ENCODE measurements at regions not wholly inside any gene's neighbourhood (a gene's known extent, or its start where the extent isn't known, plus 50 kb on each side); places are given as distances from the start of the nearest gene placed in this dataset.
"Not testable (repeated sequence)": the region's sequence is repeated elsewhere in the genome, so short reads cannot be mapped to it uniquely, and the experiment has no call there.

GRCh38 chr6:154938221-154938580 is 56.9 kb upstream of the TIAM2 start:
- Histone ChIP-seq H3K4me3 (ENCODE audit: low read length) (no peak overlapping the region), H3K27me3 (ENCODE audit: control insufficient read depth, insufficient read depth, low read length) (no peaks in the 10 kb centered on the region), H3K27ac (ENCODE audit: low read length) (no peak overlapping the region), H3K9me3 (ENCODE audit: control insufficient read depth, insufficient read depth, low read length) (no peaks in the 10 kb centered on the region), H3K4me1 (ENCODE audit: control insufficient read depth, insufficient read depth, low read length) (peaks cover 5% of the 10 kb centered on the region), H3K36me3 (ENCODE audit: control insufficient read depth, insufficient read depth, low read length) (no peaks in the 10 kb centered on the region)
- 91% methylated on average over 9 of the region's 9 CpGs for WGBS (ENCODE audit: insufficient coverage)
- no peak for ATAC-seq
- intact Hi-C loops (cut with micrococcal nuclease), result no loop called here
- no peaks in the 10 kb centered on the region for H3K9me3 Mint-ChIP-seq
- no peaks in the 10 kb centered on the region for H3K27me3 Mint-ChIP-seq (ENCODE audit: low read depth in 2 of 2)
- DNase-seq, result no peak
- no peaks in the 10 kb centered on the region for H3K36me3 Mint-ChIP-seq
- H3K4me1 Mint-ChIP-seq, result peaks cover 7 to 9% of the 10 kb centered on the region in 2 donors
- H3K27ac Mint-ChIP-seq, result no peak overlapping the region
- no peak overlapping the region for H3K4me3 Mint-ChIP-seq
- no peak for TF ChIP-seq CTCF (IDR thresholded peaks at IDR 0.05)

- H3K9me3 Mint-ChIP-seq; H3K27ac ChIP-seq (ENCODE audit: low read length); H3K4me3 ChIP-seq (ENCODE audit: low read length); H3K36me3 ChIP-seq (ENCODE audit: control insufficient read depth, insufficient read depth, low read length); H3K27me3 ChIP-seq (ENCODE audit: control insufficient read depth, insufficient read depth, low read length); H3K27me3 Mint-ChIP-seq (ENCODE audit: low read depth in 2 of 2); H3K4me1 Mint-ChIP-seq; DNase-seq; intact Hi-C loops (cut with micrococcal nuclease); H3K36me3 Mint-ChIP-seq; H3K9me3 ChIP-seq (ENCODE audit: control insufficient read depth, insufficient read depth, low read length); H3K4me3 Mint-ChIP-seq; H3K4me1 ChIP-seq (ENCODE audit: control insufficient read depth, insufficient read depth, low read length); H3K27ac Mint-ChIP-seq; ATAC-seq: not testable (repeated sequence)
- WGBS (ENCODE audit: insufficient coverage), result 97% methylated on average over 13 of the region's 16 CpGs
Observed at GRCh38 chr6:154938727-154939285, 56.3 kb upstream of the TIAM2 start.

GRCh38 chr6:154942770-154943169 is 52.3 kb upstream of the TIAM2 start:
- peaks cover 5% of the 10 kb centered on the region for H3K4me1 ChIP-seq (ENCODE audit: control insufficient read depth, insufficient read depth, low read length)
- Mint-ChIP-seq H3K4me1 (peaks cover 7 to 17% of the 10 kb centered on the region in 2 donors), H3K36me3 (peaks cover 7% of the 10 kb centered on the region), H3K27ac (no peak overlapping the region), H3K4me3 (no peak overlapping the region), H3K27me3 (ENCODE audit: low read depth in 2 of 2) (no peaks in the 10 kb centered on the region), H3K9me3 (no peaks in the 10 kb centered on the region)
- H3K27ac ChIP-seq (ENCODE audit: low read length), result no peak overlapping the region
- no peak overlapping the region for H3K4me3 ChIP-seq (ENCODE audit: low read length)
- WGBS (ENCODE audit: insufficient coverage), result 100% methylated on average over 2 of the region's 2 CpGs
- TF ChIP-seq CTCF (IDR thresholded peaks at IDR 0.05), result no peak
- no peaks in the 10 kb centered on the region for H3K9me3 ChIP-seq (ENCODE audit: control insufficient read depth, insufficient read depth, low read length)
- intact Hi-C loops (cut with micrococcal nuclease), result no loop called here
- H3K36me3 ChIP-seq (ENCODE audit: control insufficient read depth, insufficient read depth, low read length), result no peaks in the 10 kb centered on the region
- ATAC-seq, result no peak
- no peak for DNase-seq
- no peaks in the 10 kb centered on the region for H3K27me3 ChIP-seq (ENCODE audit: control insufficient read depth, insufficient read depth, low read length)

- no peaks in the 10 kb centered on the region for H3K9me3 Mint-ChIP-seq
- Histone ChIP-seq H3K36me3 (ENCODE audit: control insufficient read depth, insufficient read depth, low read length) (no peaks in the 10 kb centered on the region), H3K4me3 (ENCODE audit: low read length) (no peak overlapping the region), H3K9me3 (ENCODE audit: control insufficient read depth, insufficient read depth, low read length) (no peaks in the 10 kb centered on the region), H3K27ac (ENCODE audit: low read length) (no peak overlapping the region), H3K27me3 (ENCODE audit: control insufficient read depth, insufficient read depth, low read length) (no peaks in the 10 kb centered on the region), H3K4me1 (ENCODE audit: control insufficient read depth, insufficient read depth, low read length) (peaks cover 13% of the 10 kb centered on the region)
- 89% methylated on average over 11 of the region's 11 CpGs for WGBS (ENCODE audit: insufficient coverage)
- peaks cover 19 to 23% of the 10 kb centered on the region in 2 donors for H3K4me1 Mint-ChIP-seq
- H3K27me3 Mint-ChIP-seq (ENCODE audit: low read depth in 2 of 2), result no peaks in the 10 kb centered on the region
- intact Hi-C loops (cut with micrococcal nuclease), result no loop called here
- no peak for TF ChIP-seq CTCF (IDR thresholded peaks at IDR 0.05)
- peaks cover 7% of the 10 kb centered on the region for H3K36me3 Mint-ChIP-seq
- H3K4me3 Mint-ChIP-seq, result no peak overlapping the region
- H3K27ac Mint-ChIP-seq, result no peak overlapping the region
- no peak for ATAC-seq
- DNase-seq, result no peak
Observed at GRCh38 chr6:154945271-154945890, 49.7 kb upstream of the TIAM2 start.
